GM21515 (cell line): ENCODE measurements at regions not wholly inside any gene's neighbourhood (a gene's known extent, or its start where the extent isn't known, plus 50 kb on each side); places are given as distances from the start of the nearest gene placed in this dataset.

Source experiments
- ATAC-seq: cut with Tn5 transposase; IDR thresholded peaks from one replicate; pipeline ENCODE4 v1.9.1; 2021; ENCODE audit not compliant: unreplicated experiment

GRCh38 chr4:151917145-151917734, 156.4 kb upstream of the GATB start:
- no peak for ATAC-seq

GRCh38 chr4:151912632-151913031, 151.8 kb upstream of the GATB start:
- no peak for ATAC-seq

GRCh38 chr4:151911970-151912369, 151.2 kb upstream of the GATB start:
- ATAC-seq, result no peak

- ATAC-seq, result no peak
Measured at GRCh38 chr4:151908734-151909497, 148.1 kb upstream of the GATB start.

GRCh38 chr4:151908201-151908600, 147.4 kb upstream of the GATB start:
- no peak for ATAC-seq

GRCh38 chr4:151906438-151906837, 145.6 kb upstream of the GATB start:
- no peak for ATAC-seq

GRCh38 chr4:151905197-151905596, 144.4 kb upstream of the GATB start:
- peak; percentile 93 for ATAC-seq

- ATAC-seq, result no peak
Measured at GRCh38 chr4:151901631-151902030, 140.8 kb upstream of the GATB start.

GRCh38 chr4:151896880-151897279, 136.1 kb upstream of the GATB start:
- ATAC-seq, result no peak

- no peak for ATAC-seq
Measured at GRCh38 chr4:151895671-151896070, 134.9 kb upstream of the GATB start.

- no peak for ATAC-seq
Measured at GRCh38 chr4:151894246-151894645, 133.4 kb upstream of the GATB start.

GRCh38 chr4:151888367-151888866, 127.6 kb upstream of the GATB start:
- ATAC-seq, result peak; percentile 44

- ATAC-seq, result peak; percentile 28
Measured at GRCh38 chr4:151887816-151888180, 127.0 kb upstream of the GATB start.

GRCh38 chr4:151887031-151887815, 126.4 kb upstream of the GATB start:
- ATAC-seq, result peak; percentile 77

- no peak for ATAC-seq
Measured at GRCh38 chr4:151885123-151885522, 124.3 kb upstream of the GATB start.

GRCh38 chr4:151883747-151884146, 122.9 kb upstream of the GATB start:
- ATAC-seq, result no peak

- peak; percentile 56 for ATAC-seq
Measured at GRCh38 chr4:151882072-151882803, 121.4 kb upstream of the GATB start.

GRCh38 chr4:151879705-151880445, 119.1 kb upstream of the GATB start:
- no peak for ATAC-seq

- no peak for ATAC-seq
Measured at GRCh38 chr4:151876381-151876988, 115.7 kb upstream of the GATB start.

GRCh38 chr4:151874328-151874727, 113.5 kb upstream of the GATB start:
- ATAC-seq, result no peak
